ENCODE measurements at regions not wholly inside any gene's neighbourhood (a gene's known extent, or its start where the extent isn't known, plus 50 kb on each side); places are given as distances from the start of the nearest gene placed in this dataset.
"Not testable (repeated sequence)": the region's sequence is repeated elsewhere in the genome, so short reads cannot be mapped to it uniquely, and the experiment has no call there.

DNA sequence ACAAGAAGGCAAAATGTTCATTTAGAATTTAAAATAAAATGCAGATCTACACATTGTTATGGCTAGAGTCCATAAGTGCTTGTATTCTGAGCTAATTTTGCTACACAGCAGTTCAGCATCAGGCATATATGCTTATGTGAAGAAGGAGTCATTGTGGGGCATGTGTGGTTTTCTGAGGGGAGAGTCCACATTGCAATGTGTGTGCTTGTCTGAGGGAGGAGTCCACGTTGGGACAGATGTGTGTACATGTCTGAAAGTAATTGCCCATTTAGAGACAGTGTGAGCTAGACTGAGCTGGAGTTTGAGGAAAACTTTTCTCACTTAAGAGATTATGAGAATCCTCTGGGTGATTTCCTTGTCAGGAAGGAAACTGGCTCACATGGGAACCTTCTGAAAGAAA, 767.9 kb downstream of the TMEM121 start:
- DNase-seq (ENCODE audit: low read depth, low spot score), result no peak

DNA sequence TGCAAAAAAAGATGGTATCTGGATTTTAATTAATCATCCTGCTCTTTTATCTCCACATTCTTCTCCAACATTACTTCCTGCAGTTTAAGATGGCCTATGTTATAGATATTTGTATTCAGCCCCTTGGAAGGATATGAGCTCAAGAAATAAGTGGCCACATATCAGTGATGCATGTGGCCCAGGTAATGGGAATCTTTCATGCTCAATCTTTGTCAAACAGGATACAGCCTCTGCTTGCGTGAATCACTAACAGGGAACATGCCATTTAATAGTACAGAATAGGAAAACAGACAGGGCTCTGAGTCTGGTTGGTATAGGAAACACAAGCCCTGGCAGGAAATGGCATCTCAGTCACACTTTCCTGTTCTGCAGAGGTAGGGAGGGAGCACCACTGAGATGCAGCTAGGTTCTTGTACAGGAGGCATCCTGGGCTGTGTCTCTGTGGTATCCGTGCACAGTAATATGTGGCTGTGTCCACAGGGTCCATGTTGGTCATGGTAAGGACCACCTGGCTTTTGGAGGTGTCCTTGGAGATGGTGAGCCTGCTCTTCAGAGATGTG, 774.6 kb downstream of the TMEM121 start:
- not testable (repeated sequence) for DNase-seq (ENCODE audit: low read depth, low spot score)

DNA sequence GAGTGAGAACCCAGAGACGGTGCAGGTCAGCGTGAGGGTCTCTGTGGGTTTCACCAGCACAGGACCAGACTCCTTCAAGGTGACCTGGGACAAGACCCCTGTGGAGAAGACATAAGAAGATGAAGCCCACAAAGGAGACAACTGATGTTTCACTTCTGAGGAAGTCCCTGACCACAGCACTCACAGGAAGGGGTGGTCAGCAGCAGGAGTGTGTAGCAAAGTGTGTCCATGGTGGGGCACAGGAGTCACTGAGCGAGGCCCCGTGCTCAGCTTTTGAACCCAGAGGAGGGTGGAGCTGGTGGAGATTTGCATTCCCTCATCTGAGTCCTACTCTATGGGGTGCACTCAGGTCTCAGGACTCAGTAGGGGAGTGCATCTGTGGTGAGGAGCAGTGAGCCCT, 775.2 kb downstream of the TMEM121 start:
- DNase-seq (ENCODE audit: low read depth, low spot score), result not testable (repeated sequence)

DNA sequence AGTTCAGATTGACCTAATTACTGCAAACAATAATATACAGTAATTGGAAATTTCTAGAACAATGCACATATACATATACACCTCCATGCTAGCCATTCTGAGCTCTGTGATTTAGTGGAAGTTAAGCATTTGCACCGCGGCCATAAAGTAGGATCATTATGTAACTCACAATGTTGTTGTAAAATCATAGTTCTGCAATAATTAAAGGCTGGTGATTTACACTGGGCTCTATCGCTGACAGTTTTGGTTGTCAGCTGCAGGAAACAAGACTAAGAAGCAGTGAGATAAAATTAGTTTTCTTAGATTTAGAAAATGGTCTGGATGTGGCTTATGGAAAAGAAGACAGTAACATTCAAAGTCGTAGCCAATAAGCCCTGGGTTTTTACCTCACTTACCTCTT, 776.3 kb downstream of the TMEM121 start:
- DNase-seq (ENCODE audit: low read depth, low spot score), result no peak

DNA sequence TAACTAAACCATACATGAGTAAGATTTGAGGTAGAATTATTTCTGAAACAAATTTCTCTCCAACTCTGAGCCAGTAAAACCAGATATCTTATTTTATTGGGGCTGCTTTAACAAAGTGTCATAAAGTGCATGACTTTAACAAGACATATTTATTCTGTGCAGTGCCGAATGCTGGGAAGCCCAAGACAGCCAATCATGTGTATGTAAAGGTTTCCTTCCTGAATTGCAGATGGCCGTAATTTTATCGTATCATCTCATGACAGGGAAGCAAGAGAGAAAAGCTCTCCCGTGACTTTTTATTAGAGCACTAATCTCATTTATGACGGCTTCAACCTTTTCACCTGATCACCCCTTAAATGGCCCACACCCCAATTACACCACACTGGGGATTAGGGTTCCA, 777.9 kb downstream of the TMEM121 start:
- DNase-seq (ENCODE audit: low read depth, low spot score), result no peak

DNA sequence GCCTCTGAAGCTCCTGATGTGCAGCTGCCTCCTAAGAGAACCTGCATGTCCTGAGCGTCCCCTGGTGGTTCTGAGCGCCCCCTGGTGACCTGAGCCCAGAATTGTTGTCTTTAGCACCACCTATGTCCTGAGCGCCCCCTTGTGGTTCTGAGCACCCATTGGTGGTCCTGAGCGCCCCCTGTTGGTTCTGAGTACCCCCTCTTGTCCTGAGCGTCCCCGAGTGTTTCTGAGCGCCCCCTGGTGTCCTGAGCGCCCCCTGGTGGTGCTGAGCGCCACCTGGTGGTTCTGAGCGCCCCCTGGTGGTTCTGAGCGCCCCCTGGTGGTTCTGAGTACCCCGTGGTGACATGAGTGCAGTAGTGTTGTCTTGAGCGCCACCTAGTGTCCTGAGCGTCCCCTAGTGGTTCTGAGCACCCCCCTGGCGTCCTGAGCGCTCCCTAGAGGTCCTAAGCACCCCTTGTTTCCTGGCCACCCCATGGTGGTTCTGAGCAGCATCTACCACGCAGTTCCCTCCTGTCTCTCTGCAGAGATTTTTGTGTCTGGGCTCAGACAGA, 782.5 kb downstream of the TMEM121 start:
- DNase-seq (ENCODE audit: low read depth, low spot score), result no peak

DNA sequence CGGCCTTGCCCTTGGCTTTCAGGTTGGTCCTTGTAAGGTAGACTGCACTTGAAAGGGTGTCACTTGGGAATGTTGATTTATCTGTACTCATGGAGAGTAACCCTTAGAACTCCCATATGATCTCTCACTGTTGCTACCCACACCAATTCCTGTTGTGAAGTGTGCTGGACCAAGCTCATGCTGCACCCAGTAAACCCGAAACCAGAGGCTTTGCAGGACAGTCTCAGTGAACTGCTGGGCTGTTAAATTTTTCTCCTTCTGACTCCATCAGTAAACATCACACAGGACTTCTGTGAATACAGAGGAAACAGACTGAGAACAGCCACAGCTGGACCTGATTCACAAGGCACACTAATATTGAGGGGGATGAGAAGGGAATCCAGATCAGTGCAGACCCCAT, 783.0 kb downstream of the TMEM121 start:
- DNase-seq (ENCODE audit: low read depth, low spot score), result no peak

DNA sequence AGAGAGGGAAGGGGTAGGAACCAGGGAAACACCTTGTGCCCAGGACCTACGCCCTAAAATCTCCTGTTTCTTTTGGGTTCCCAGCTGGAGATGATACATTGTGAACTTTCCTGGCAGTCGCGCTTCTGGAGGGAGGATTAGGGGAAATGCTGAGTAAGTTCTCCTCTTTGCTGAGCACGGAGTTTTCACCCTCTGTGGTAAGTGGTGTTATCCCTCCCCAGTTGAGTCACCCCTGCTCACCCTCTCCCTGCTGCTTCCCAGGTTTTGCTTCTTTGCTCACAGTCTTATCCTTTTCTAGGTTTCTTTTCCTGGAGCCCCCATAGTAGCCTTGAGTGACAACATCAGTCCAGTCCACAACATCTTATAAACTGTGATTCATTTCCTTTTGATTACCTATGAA, 789.1 kb downstream of the TMEM121 start:
- no peak for DNase-seq (ENCODE audit: low read depth, low spot score)

DNA sequence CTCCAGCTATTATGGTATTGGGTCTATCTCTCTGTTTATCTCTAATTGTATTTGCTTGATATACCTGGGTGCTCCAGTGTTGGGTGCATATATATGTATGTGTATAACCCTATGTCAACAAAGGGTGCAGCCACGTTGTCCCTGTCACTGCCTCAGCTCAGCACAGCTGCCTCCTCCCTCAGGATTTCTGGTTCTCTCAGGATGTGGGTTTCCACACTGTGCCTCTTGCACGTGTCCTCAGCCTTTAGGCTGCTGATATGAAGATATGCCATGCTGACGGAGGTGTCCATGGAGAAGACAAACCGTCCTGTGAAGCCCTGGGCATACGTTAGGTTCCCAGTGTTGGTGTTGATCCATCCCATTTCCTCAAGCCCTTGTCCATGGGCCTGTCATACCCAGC, 791.2 kb downstream of the TMEM121 start:
- no peak for DNase-seq (ENCODE audit: low read depth, low spot score)

DNA sequence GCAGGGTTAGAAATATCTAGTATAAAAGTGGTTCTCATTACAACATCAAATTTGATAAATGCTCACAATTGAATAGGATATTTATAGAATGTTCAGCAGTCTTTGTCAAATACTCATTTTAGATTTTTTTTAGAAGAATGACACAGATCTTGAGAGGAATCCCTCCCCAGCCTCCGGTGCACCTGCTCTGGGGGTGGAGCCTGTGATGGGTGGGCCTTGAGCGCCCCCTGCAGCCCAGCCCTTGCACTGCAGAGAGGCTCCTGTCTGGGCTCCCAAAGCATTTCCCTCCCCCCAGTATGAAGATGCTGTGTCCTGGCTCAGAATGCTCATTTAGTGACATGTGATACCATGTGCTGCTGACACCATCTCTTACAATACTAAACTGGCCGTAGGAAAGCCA, 792.3 kb downstream of the TMEM121 start:
- DNase-seq (ENCODE audit: low read depth, low spot score), result no peak

DNA sequence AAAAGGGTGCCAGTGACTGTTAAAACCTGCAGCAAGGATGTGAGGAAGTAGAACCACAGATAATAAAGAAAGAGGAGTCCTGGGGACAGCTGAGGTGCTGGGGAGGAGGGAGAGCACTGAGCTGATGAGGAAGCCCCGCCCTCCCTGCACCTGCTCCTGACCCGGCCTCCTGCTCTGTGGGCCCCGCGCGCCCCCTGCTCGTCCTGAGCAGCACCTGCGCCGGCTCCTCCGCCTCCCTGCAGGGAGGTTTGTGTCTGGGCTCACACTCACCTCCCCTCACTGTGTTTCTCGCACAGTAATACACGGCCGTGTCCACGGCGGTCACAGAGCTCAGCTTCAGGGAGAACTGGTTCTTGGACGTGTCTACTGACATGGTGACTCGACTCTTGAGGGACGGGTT, 797.6 kb downstream of the TMEM121 start:
- DNase-seq (ENCODE audit: low read depth, low spot score), result not testable (repeated sequence)

DNA sequence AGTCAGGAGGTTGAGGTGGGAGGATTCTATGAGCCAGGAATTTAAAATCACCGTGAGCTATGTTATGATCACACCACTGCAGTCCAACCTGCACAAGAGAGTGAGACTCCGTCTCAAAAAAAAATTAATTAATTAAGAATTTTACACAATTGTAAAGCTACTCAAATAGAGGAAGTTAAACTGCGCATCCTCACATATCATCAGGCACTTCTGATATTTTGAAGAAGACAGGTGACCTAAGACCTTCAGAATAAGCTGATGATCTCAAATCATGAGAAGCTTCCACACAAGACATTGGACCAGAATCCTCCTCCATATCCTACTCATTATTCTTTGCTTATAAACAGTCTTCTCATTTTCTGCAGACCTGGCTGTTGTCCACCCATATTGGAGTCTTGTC, 800.9 kb downstream of the TMEM121 start:
- DNase-seq (ENCODE audit: low read depth, low spot score), result no peak

DNA sequence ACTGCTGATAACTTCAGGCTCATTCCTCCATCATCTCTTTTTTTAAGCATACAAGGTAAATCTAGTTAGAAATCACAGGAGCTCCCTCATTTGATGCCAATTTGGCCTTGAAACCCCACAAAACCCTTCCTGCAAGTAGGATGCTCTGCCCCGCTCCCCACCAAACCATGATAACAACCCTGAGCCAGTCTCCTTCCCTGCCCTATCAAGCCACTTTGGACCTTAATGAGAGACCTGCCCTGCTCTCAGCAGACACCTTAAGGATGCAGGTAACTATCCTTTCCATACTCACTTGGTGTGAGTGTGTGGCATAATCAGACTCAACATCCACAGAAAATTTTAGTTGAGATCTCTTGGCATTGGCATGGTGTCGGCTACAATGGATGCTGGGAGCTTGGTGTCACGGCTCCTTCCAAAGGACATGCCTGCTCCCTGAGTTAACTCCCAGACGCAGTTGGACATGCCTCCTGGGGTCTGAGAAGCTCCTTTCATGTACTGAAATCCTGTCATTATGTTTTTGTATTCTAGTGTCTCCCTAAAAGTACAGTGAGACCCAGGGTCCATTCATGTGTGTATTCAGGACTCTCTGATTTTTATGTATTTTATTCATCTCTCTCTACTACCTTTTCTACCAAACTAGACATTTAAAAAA, 801.4 kb downstream of the TMEM121 start:
- not testable (repeated sequence) for DNase-seq (ENCODE audit: low read depth, low spot score)

DNA sequence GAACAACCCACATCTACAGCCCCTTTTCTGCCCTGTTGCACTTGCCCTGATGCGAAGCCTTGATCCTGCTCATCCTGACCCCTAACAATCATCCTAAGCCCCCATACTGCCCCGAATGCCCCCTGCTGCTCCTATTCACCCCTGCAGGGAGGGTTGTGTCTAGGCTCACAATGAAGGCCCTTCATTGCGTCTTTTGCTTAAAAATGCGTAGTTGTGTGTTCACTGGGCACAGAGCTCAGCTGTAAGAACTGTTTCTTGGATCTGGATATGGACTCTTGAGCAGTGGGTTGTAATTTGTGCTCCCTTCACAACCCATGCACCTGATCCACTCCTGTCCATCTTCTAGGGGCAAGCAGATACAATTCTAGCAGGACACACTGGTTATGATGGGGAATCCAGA, 802.9 kb downstream of the TMEM121 start:
- not testable (repeated sequence) for DNase-seq (ENCODE audit: low read depth, low spot score)

DNA sequence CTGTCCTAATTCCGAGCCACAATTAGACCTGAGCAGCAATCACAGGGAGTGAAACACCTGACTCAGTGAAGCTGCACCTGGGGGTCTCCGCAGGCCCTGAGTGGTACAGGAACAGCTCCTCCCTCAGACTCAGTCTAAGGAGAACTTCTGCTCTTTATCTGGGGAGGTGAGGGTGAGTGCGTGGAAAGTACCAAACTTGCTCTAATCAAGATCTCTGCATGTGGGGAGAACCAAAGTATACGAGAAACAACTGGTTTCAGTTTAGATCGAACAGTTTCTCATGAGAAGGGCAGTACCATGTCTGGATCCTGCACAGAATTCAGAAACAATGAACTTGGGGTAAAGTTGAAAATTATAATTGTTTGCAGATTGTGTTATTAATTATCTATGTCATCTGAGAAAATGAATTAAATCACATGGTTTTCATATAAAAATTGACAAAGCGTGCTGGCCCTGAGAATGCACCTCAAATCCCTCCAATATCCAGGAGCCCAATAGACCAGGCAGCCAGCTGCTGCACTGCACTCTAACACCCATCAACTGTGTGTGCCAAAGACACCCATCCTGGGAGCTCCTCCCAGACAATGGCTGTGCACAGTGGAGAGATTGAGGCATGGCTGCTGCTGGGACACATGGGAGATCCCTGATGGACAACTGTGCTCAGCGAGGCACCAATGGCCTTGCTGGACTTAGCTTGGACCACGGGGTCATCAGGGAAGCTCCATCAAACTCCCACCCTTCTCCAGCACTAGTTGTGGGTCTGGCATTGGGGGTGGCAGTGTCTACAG, 803.8 kb downstream of the TMEM121 start:
- DNase-seq (ENCODE audit: low read depth, low spot score), result not testable (repeated sequence)

DNA sequence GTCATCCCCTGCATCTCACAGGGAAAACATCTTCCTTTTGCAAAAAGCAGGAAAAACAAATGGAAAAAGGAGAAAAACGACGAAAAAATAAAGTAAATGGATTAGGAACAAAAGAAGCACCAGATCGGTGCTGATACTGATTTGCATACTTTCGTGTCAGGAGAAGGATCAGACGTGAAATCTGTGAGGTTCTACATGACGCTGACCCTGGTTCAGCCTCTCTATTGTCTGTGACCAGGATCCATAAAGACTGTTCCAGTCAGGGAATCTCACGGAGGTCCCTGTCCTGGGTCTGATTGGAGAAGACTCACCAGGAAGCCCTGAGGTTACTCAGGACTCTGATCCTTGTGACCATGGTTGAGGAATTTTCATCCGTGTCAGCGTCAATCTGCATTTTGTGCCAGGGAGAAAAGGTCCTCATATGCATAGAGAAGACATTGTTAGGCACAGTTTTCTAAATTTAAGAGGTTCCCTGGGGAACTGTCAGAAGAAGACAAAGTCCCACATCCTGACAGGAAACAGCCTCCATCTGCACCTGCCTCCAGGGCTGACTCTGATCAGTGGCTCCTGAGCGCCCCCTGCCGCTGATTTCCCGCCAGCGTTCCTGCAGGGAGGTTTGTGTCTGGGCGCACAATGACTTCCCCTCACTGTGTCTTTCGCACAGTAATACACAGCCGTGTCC, 808.2 kb downstream of the TMEM121 start:
- DNase-seq (ENCODE audit: low read depth, low spot score), result not testable (repeated sequence)

DNA sequence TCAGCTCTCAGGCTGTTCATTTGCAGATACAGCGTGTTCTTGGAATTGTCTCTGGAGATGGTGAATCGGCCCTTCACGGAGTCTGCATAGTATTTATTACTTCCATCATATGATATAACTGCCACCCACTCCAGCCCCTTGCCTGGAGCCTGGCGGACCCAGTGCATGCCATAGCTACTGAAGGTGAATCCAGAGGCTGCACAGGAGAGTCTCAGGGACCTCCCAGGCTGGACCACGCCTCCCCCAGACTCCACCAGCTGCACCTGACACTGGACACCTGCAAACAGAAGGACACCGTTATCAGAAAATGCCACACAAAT, 808.7 kb downstream of the TMEM121 start:
- not testable (repeated sequence) for DNase-seq (ENCODE audit: low read depth, low spot score)

DNA sequence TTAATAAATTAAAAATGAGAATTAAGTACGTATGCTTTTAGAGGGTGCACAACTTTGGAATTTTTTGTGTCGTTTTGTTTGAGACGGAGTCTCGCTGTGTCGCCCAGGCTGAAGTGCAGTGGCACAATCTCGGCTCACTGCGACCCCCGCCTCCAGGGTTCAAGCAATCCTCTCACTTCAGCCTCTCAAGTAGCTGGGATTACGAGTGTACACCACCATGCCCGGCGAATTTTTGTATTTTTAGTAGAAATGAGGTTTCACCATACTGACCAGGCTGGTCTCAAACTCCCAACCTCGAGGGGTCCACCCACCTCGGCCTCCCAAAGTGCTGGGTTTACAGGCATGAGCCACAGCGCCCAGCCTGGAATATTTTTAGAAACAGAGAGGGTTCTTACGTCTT, 812.4 kb downstream of the TMEM121 start:
- not testable (repeated sequence) for DNase-seq (ENCODE audit: low read depth, low spot score)

DNA sequence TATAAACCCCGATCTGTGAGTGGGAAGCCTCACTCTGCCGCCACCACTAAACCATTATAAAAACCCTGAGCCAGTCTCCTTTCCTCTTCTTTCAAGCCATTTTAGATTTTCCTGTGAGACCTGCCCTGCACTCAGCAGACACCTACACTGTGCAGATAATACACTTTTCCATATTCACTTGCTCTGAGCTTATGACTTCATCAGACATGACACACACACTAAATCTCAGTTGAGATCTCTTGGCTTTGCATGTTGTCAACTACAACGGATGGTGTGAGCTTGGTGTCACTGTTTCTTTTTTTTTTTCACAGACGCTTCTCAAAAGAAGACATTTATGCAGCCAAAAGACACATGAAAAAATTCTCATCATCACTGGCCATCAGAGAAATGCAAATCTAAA, 814.3 kb downstream of the TMEM121 start:
- not testable (repeated sequence) for DNase-seq (ENCODE audit: low read depth, low spot score)

DNA sequence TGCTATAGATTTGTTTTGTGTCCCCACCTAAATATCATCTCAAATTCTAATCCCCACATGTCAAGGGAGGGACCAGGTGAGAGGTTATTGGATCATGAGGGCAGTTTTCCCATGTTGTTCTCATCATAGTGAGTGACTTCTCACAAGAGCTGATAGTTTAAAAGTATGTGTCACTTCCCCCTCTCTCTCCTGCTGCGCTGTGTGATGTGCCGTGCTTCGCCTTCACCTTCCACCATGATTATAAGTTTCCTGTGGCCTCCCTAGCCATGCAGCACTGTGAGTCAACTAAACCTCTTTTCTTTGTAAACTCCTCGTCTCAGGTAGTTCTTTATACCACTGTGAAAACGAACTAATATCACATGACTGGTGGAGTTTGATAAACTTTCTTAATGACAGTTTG, 814.8 kb downstream of the TMEM121 start:
- DNase-seq (ENCODE audit: low read depth, low spot score), result not testable (repeated sequence)

DNA sequence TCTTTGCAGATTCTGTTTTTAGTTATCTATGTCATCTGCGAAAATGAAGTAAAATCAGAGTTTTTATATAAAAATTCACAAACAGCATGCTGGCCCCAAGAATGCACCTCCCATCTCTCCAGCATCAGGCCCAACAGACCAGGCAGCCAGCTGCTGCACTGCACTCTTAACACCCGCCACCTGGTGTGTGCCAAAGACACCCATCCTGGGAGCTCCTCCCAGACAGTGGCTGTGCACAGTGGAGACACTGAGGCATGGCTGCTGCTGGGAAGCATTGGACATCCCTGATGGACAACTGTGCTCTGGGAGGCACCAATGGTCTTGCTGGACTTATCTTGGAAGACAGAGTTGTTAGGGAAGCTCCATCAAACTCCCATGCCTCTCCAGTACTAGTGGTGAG, 817.2 kb downstream of the TMEM121 start:
- DNase-seq (ENCODE audit: low read depth, low spot score), result no peak

DNA sequence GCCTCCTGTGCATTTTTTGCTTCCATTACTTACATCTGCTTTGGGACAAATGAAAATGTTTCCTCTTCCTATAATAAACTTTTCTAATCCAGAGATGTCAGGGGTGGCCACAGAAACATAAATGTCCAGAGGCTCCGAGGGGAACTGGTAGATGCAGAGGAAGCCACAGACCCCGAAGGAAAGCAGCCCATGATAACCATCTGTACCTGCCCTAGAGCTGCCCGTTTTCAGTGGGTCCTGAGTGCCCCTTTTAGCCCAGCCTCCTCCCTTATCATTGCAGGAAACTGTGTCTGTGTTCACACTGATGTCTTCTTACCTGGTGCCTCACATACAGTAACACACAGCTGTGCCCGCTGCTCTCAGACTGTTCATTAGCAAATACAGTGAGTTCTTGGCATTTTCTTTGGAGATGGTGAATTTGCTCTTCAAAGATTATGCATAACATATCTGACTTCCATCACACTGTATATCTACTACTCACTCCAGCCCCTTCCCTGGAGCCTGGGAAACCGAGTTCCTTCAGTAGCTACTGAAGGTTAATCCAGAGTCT, 817.8 kb downstream of the TMEM121 start:
- not testable (repeated sequence) for DNase-seq (ENCODE audit: low read depth, low spot score)
